Inflammatory macrophage (primary cell): ENCODE measurements at regions not wholly inside any gene's neighbourhood (a gene's known extent, or its start where the extent isn't known, plus 50 kb on each side); places are given as distances from the start of the nearest gene placed in this dataset.
A peak's percentile ranks its signal among the peaks of the same experiment; 100 is the strongest.

ENCODE experiments used
- DNase-seq, 2 donors: peaks; one replicate each; pipeline ENCODE4 v3.0.0-alpha.2; 2020 to 2022

DNA sequence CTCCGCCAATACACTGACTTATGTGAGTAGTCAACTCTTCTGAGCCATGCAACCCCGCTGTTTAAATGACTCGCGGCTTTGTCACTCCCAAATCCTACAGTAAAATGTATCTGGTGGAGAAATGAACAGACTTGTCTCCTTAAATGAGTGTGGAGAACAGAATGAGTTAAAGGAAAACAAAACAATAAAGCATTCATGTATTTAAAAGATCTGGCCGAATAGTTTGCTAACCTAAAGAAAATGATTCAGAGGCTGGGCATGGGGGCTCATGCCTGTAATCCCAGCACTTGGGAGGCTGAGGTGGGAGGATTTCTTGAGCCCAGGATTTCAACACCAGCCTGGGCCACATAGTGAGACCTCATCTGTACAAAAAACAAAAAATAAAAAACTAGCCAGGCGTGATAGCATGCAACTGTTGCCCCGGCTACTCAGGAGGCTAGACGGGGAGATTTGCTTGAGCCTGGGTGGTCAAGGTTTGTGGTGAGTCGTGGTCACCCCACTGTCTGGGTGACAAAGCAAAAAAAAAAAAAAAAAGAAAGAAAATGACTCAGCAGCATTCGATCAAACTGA is 86.5 kb upstream of the PFKP start:
- no peak for DNase-seq

DNA sequence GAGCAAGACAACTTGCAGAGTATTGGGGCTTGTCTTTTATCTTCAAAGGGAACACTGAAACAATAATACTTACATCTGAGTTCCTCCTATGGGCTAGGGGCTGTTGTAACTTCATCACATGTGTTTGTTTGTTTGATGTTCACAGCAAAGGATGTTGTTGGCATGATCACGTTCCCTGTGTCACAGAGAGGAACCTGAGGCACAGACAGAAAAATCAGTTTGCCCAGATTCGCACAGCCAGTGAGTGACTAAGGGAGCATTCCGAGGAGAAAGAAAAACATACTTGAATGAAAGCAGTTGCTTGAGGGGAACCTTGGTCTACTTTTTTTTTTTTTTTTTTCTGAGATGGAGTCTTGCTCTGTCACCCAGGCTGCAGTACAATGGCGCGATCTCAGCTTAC is 87.2 kb upstream of the PFKP start:
- peak; percentile 40 to 51 for DNase-seq

DNA sequence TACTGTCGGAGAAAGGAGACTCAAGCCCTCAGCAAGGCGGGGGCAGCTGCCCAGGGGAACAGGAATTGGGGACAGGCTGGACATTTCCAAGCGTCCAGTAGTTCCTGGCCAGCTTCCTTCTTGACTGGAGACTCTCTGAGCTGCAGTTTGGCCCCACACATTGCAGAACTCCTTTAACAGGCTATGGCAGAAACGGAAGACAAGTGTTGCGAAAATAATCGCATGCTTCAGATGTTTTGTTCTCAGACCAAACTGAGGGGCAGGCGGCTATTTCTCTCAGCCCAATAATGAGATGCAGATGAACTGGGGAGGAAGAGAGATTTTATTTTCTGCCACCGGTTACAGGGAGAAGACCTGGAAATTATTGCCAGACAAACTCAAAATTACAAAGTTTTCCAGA is 88.0 kb upstream of the PFKP start:
- DNase-seq = peak; percentile 71 to 84

DNA sequence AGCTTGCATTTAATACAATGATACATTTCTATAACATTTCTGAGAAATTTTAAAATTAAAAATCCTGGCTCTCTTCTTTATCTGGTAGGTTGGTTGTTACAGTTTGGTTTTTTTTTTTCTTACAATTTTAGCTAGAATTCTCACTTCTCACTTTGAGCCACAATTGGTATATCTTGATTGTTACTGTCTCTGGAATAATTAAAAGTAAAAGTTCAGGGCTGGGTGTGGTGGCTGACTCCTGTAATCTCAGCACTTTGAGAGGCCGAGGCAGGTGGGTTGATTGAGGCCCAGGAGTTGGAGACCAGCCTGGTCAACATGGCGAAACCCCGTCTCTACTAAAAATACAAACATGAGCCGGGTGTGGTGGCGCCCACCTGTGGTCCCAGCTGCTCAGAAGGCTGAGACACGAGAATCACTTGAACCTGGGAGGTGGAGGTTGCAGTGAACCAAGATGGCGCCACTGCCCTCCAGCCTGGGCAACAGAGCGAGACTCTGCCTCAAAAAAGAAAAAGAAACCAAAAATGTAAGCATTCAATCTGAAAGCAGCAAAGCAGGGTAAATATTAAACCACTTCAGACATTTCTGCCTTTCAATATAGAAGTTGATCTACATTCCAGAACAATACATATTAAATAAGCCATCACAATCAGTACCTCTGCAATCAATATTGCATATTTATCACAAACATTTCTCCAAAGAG is 88.6 kb upstream of the PFKP start:
- DNase-seq = no peak

DNA sequence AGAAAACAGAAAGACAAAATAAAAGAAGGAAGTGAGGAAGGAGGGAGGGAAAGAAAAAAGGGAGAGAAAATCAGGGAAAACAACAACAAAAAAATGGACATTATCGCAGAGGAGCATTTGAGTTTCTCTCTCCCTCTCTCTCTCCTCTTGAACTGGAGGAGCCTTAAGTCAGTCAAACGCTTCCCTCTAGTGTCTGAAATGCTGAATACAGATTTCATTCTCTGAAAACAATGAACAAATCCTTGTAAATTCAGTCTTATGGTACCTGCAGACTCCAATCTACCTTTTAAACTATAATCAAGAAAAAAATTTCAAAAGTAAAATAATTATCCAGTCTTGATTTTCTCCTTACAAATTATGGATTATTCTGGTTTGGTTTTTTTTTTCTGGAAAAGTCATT is 89.2 kb upstream of the PFKP start:
- DNase-seq = peak; percentile 41 to 55

DNA sequence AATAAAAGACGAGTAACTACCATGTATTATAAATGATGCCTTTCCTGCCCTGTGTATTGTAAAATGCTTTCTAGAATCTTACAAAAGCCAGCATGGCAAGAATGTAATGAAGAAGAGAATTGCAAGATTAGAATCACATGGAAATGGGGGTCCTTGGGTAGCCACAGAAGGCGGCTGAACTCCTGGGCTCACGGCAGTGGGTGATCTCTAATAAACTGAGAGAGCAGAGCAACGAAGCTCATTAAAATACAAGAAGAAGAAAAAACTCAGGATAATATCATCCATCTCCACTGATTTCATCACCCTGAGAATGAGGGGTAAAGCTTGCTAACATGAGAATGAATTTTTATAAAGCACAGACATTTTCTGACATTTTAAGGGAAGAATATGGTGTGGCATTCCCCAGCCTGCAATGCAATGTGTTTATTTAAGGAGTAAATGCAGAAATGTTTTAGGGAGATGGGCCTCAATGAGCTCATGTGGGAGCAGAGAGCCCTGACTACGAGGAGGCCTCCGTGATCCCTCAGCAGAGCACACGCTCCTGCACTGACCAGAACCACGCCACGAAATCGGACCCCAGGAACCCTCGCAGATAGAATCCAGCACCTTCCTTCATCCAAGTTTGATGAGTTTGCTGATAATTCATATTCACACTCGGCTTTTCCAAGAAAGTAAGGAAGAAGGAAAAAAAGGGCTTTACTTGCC is 92.7 kb upstream of the PFKP start:
- no peak for DNase-seq

DNA sequence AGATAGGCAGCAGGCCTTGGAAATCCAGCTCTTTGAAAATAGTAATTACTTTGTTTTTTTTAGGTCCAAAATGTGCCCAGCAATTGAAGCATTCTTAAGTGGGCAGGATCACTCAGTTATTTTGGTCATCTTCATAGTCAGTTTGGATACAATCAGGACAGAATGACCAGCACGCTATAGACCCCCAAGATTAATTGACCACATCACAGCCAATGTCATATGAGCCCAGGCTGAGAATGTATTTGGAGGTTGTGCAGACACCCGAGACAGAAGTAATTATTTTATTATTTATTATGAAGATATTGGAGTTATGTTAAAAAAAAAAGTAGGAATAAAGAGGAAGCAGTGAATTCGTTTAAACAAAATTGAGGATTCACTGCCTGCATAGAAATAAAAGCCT is 93.3 kb upstream of the PFKP start:
- DNase-seq = no peak

DNA sequence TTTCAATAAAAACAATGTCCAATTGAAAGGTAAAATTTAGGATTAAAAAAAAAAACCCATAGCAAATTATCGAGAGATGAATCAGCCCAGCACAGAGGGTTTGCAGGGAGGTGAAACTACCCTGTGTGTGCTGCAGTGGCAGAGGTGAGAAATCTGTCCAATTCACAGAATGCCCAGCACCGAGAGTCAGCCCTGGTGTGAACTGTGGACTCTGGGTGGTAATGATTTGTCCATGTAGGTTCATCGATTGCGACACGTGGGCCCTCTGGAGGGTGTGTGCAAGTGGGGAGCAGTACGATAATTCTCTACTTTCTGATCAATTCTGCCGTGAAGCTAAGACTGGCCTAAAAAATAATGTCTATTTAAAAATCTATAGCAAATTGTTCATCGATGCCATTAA is 94.5 kb upstream of the PFKP start:
- DNase-seq = no peak

DNA sequence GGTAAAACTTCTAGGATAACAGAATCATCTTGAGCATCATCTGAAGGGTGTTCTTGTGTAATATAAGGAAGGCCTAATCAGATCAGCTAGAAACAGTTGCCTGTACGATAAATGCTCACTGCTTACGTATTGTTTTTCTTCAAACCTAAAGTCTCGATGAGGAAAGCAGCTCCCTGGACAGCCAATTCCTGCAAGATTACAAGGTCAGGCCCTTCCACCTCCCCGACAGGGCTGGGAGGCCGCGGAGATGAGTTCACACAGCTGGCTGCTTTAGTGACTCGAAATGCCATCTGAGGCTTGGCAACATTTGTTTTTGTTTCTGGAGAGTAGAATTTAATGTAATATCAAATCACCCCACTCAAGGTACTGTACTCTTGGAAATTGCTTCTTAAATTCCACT is 95.1 kb upstream of the PFKP start:
- DNase-seq = no peak

DNA sequence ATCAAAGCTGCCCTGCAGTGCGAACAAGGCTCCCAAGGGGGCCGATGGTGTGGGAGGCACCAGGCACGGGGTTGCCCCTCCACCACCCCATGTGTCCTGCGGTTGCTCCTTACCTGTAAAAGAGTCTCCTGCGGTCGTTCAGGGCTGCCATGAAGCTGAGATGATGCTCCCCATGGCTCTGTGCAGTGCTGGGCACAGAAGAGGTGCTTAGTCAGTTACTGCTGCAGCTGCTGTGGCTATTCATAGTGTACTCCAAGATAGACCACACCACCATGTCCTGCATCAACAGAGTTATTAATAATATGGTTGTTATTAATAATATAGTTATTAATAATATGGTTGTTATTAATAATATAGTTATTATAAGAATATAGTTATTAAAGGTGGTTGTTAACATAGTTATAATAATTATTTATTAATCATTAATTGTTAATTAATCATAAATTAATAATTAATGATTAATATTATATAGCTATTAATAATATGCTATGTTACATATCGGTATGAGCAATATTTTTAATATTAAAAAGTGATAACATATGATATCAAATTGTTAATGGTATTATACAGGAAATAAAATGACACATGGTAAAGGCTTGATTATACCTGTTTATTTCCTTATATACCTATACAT is 97.0 kb upstream of the PFKP start:
- DNase-seq = no peak

DNA sequence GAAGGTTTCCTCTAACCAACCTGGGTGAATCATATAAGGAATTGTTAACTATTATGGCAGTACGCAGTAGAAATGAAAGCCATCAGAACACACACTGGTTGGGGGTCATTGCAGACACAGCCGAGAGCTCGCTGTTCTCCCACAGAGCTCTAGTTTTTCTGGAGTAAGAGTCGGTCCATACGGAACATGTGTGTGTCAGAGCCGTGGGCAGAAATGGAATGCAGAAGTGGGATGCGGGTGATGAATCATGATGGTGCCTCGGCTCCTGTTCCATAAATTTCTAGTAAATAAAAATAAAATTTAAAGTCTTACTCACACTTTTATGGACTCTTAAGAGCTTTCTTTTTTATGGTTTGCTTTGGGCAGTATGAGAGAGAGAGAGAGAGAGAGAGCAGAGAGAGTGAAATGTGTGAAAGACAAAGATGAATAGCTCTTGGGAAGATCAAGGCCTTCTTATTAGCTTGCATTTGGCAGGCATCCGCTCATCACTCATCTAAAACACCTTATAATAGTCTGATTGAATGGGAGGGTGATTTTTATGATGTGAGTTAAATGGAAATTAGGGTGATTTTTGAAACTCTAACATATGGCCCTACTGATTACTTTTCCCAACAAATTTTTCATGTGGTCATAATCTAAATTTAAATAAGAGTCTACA is 98.8 kb upstream of the PFKP start:
- DNase-seq = peak; percentile 12 to 43

DNA sequence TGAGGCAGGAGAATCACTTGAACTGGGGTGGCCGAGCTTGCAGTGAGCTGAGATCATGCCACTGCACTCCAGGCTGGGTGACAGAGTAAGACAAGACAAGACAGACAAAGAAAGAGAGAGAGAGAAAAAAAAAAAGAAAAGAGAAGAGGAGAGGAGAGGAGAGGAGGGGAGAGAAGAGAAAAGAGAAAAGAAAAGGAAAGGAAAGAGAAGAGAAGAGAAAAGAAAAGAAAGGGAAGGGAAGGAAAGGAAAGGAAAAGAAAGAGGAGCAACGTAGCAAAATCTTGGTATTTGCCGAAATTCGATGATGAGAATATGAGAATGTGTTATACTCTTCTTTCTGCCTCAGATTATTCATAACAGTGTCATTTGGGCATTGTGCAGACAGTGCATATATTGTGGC is 101.2 kb upstream of the PFKP start:
- DNase-seq = no peak

DNA sequence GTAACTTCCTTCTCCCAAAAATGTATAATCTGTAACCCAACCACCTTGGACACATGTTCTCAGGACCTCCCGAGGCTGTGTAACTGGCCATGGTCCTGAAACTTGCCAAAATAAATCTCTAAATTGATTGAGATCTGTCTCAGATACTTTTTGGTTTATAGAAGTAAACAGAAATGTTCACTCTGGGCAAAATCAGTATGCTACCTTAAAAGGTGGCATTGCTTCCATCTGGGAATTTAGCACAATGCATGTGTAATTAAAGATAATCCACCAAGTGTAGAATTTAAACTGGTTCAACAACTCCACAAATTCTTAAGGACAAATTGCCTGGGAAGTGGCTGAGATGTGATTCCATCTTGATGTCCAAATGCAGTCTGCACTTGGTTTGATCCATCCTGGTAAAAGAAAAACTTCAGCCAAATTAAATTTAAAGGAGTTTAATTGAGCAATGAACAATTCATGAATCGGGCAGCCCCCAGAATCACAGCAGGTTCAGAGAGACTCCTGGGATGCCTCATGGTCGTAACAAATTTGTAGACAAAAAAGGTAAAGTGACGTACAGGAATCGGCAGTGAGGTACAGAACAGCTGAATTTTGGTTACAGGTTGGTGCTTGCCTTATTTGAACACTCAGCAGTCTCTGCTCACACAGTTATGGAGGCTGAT is 102.6 kb upstream of the PFKP start:
- no peak for DNase-seq

DNA sequence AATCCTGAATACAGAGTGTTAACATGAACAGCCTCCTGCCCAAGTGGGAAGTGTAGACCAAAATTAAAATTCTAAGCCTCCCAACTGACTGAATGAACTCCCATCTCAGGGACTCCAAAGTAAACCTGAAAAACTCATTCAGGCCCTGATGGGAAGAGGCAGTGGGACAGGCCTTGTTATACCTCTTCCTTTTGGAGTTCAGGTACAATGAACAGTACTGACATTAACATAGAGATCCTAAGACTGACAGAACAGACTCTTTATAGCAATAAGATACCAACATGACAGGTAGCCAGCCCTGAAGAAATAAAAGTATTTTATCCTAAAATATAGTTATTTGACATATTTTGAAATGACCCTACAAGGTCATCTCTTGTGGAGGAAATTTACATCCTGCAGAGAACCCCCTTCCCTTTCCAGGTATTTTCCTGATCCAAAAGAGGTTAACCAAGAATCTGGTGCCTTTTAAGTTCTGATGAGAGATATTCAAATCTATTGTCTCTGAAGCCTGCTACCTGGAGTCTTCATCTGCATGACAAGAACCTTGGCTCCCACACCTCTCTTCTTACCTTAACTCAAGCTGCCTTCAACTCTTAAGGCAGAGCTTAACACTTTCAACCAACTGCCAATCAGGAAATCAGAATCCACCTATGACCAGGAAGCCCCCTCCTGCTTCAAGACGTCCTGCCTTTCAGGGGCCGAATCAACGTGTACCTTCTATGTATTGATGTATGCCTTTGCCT is 103.3 kb upstream of the PFKP start:
- no peak for DNase-seq

DNA sequence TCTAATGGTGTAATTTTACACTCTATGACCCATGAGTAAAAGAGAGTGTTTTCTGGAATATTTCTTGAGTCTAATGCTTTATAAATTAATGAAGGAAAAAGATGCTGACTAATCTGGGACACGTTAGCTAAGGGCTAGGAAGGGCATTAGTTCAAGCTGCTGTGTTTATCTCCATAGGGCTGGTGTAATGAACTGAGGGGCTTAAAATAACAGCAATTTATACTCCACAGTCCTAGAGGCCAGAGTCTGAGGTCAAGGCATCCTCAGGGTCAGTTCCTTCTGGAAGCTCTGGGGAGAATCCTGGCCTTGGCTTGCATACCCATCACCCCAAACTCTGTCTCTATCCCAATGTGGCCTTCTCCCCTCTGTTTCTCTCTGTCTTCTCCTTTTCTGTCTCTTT is 105.2 kb upstream of the PFKP start:
- no peak for DNase-seq

DNA sequence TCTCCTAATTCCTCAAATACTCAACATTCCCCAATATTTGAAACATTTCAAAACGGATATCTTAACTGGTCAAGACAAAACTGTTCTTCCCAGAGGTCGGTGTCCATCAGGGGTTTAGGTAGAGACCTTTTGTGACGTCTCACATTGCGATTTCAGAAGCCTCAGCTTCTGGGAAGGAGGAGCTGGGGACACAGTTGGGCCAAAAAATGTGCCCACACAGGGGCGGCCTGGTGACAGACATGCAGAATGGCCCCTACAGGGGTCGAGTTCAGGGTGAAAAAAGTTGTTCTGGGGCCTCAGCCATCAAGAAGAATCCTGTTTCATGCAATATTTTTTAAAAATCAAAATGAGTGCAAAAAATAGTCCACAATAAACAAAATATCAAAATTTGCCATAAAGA is 108.7 kb upstream of the PFKP start:
- DNase-seq = no peak

DNA sequence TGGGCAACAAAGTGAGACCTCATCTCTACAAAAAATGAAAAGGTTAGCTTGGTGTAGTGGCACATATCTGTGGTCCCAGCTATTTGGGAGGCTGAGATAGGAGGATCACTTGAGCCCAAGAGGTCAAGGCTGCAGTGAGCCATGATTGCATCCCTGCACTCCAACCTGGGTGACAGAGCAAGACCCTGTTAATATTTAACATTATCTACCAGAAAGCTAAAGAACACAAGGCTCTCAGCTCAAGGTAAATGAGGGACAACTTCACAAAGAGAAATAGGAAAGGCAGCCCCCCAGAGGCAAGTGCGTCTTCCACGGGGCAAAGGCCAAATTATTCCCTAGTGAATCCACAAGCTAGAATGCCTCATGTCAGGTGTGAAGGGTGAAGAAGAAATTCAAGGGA is 109.6 kb upstream of the PFKP start:
- DNase-seq = no peak

DNA sequence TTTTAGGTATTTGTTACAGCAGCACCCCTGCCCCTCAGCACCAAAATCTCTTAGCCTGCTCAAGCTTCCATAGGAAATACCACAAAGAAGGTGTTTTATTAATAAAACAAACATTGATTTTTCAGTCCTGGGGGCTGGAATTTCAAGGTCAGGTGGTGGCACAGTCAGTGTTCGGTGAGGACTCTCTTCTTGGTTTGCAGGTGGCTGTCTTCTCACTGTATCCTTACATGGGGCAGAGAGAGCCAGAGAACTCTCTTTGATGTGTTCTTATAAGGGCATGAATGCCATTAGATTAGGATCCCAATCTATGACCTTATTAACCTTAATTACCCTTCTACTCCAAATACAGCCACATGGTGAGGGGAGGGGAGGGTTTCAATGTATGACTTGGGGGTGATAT is 112.3 kb upstream of the PFKP start:
- no peak for DNase-seq

DNA sequence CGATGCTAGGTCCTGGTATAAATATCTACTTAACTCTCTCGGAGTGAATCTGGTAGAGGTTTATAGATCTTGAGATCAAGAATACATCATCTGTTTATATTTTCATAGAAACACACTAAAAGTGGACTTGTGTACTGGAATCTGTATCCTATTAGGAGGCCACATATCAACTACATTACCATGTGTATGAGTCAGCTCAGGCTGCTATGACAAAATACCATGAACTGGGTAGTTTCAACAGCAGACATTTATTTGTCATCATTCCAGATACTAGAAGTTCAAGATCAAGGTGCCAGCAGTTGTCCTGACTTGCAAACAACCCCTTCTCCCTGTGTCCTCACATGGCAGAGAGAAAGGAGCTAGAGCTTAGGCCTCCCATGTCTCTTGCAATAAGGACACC is 113.9 kb upstream of the PFKP start:
- DNase-seq = no peak

DNA sequence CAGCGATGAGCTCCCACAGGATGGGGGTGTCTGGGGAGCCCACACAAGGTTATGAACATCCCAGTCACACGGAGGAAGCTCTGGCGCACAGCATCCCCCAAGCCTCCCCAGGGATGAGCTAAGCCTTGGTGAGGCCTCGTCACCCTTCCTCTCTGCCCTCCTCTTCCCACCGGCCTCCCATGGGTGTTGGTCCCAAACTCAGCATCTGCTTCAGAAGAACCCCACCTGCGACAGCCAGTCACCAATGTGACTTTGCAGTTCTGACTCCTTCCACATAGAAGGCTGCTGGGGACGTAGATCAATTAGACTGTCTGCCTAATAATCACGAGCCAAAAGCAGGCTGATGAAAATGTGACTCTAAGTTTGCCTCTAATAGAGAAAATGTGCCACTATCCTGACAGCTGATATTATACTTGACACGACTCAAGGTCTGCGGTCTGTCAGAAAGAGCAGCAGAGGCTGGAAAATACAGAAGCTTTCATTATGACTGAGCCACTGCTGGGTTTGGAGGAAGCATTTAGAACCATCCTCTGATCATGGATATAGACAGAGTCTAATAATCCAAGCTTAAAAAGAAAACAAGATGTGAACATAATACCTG is 116.0 kb upstream of the PFKP start:
- DNase-seq = no peak

DNA sequence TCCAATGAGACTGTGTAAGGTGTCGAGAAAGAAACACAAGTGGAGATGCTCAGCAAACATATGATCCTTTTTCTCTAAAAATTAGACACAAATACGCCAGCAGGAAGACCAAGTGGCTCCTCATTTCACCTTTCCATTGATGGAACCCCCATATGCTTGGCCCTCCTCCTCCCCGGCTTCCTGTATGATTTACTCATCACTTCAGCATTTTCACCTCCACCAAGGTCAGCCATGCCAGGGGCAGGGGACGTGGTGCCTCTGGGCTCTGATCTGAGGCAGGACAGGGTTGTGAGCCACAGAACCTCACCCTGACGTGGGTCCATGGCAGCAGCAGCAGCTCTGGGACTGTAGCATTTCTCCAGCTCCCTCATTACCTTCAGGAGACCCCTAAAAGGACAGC is 116.8 kb upstream of the PFKP start:
- DNase-seq = no peak

DNA sequence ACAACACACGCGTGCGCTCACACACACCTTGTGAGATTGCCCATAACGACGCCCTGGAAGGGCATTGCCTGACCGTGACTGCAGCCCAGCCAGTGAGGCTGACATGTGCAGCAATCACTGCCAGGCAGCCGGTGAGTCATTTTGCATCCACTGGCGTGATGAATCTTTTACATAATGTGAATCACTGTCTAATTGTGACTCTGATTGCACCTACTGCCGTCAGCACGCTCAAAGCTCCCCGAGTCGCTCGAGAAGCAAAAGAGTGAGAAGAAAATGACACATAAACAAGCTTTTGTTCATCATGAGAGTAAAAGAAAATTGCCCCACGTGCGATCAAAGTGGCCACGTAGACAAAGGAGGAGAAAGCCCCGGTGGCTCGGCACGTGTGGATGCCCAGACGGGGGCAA is 117.4 kb upstream of the PFKP start:
- no peak for DNase-seq
